Psoas muscle (tissue), 7 donors: ENCODE measurements at regions not wholly inside any gene's neighbourhood (a gene's known extent, or its start where the extent isn't known, plus 50 kb on each side); places are given as distances from the start of the nearest gene placed in this dataset.

ENCODE experiments used
- ATAC-seq, 4 donors: fragments of 200-7000 bp; cut with Tn5 transposase; one replicate each; pipeline ENCODE4 v1.9.1; 2020; ENCODE audit warnings: moderate library complexity in 3 of 4, mild to moderate bottlenecking in 2 of 4
- DNase-seq, 2 donors: peaks; one replicate each; pipeline ENCODE4 v3.0.0-alpha.2; 2020
- H3K27ac ChIP-seq: fragments of 200-600 bp; one replicate; pipeline ENCODE4 v1.8.0; 2022
- H3K27me3 ChIP-seq, 3 donors: fragments of 200-600 bp in 1 of 3; one replicate each; pipeline versions ENCODE4 v1.6.1 to v1.8.0; 2013 to 2022; ENCODE audit warnings: low read length in 2 of 3, mild to moderate bottlenecking in 2 of 3, moderate library complexity in 1 of 3; ENCODE audit not compliant: insufficient read depth in 3 of 3
- H3K36me3 ChIP-seq, 2 donors: fragments of 200-600 bp in 1 of 2; one replicate each; pipeline versions ENCODE4 v1.6.1 to v1.8.0; 2013 to 2022; ENCODE audit warnings: low read depth in 1 of 2, mild to moderate bottlenecking in 1 of 2, moderate library complexity in 1 of 2; ENCODE audit not compliant: insufficient read depth in 1 of 2
- H3K4me1 ChIP-seq: fragments of 200-600 bp; one replicate; pipeline ENCODE4 v1.8.0; 2022
- H3K4me3 ChIP-seq: fragments of 200-600 bp; one replicate; pipeline ENCODE4 v1.8.0; 2022; ENCODE audit warnings: mild to moderate bottlenecking
- H3K9me3 ChIP-seq: fragments of 200-600 bp; one replicate; pipeline ENCODE4 v1.8.0; 2022
- CTCF ChIP-seq: fragments of 200-600 bp; IDR thresholded peaks from one replicate; pipeline ENCODE4 v1.8.0; 2022; ENCODE audit warnings: antibody characterized with exemption
- WGBS, 3 donors: extraction: QIAGEN DNeasy Blood & Tissue Kit; methylation state at CpG; one replicate each; pipeline versions ENCODE4 v1.1.6 to v1.1.7; 2013; 5-methylcytosine and 5-hydroxymethylcytosine counted together
- intact Hi-C, 2 donors: fragments of 100-400 bp; cut with DNase I; formaldehyde crosslinking; loops; one replicate each; pipeline versions ENCODE4 v1.11.0 to v1.14.2; 2022
- donor health status: healthy with polysubstance abuse.
- donor health status: DM: no; HTN: no; CAD: no; lungs with moderate emphysema.
- donor health status: Bipolar disorder and iron deficiency.
- donor health status: healthy.
- donor health status: DM: yes; HTN: yes; CAD: no.
- donor health status: DM: no; HTN: no; CAD: no.
- donor health status: DM: yes; HTN: yes; CAD: no.

- Histone ChIP-seq H3K36me3 (no peaks in the 10 kb centered on the region), H3K4me3 (no peak overlapping the region), H3K9me3 (peaks cover 8% of the 10 kb centered on the region), H3K27ac (no peak overlapping the region), H3K4me1 (no peaks in the 10 kb centered on the region), H3K27me3 (no peaks in the 10 kb centered on the region)
- WGBS, 3 donors = 21 to 45% (median 28%) methylated on average over 1 of the region's 1 CpG
- intact Hi-C loops = no loop called here
- no peak for TF ChIP-seq CTCF
- no peak for ATAC-seq
- no peak for DNase-seq
Observed at GRCh38 chr16:82248677-82249076, 78.7 kb upstream of the MPHOSPH6 start.

DNA sequence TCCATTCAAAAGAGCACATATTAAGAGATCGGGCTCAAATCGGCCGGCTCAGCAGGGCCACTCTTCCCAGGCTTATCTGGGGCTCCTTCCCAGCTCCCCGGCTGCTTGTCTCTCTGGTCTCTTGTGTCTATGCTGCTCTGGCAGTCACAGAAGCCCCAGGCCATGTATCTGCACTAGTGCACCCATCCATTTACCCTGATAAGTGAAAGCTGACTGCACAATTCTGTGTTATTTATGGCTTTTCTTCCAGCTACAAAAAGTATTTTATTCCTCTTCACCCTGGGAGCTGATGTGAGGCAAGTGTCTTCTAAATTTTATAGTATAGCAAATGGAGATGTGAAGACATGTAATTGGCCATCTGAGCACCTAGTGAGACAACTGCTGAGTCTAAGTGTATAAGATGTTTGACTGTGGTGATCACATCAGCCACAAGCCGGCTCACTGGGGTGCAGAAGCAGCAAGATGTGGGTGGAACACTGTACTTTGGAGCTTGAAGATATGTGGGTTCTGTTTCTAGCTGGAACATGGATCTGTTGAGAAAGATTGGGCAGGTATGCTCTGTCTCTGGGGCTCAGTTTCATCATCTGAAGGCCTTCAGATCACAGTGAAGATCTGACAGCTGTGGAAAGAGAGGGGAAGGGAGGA lies 78.1 kb upstream of the MPHOSPH6 start:
- no peak for ATAC-seq
- no peaks in the 10 kb centered on the region for H3K36me3 ChIP-seq
- H3K4me3 ChIP-seq = no peak overlapping the region
- TF ChIP-seq CTCF = no peak
- no peak for DNase-seq
- H3K4me1 ChIP-seq = no peaks in the 10 kb centered on the region
- no peaks in the 10 kb centered on the region for H3K27me3 ChIP-seq
- H3K27ac ChIP-seq = no peak overlapping the region
- WGBS, 3 donors = 76 to 90% (median 80%) methylated on average over 5 of the region's 5 CpGs
- H3K9me3 ChIP-seq = peaks cover 9% of the 10 kb centered on the region
- intact Hi-C loops = no loop called here

- no peak overlapping the region for H3K4me3 ChIP-seq
- WGBS, 3 donors = 78 to 84% (median 80%) methylated on average over 9 of the region's 9 CpGs
- no peak overlapping the region for H3K27ac ChIP-seq
- no peak for ATAC-seq
- no peak for DNase-seq
- no peaks in the 10 kb centered on the region for H3K4me1 ChIP-seq
- H3K36me3 ChIP-seq = no peaks in the 10 kb centered on the region
- H3K27me3 ChIP-seq = peaks cover 0 to 7% (median 0%) of the 10 kb centered on the region in 3 donors
- peaks cover 9% of the 10 kb centered on the region for H3K9me3 ChIP-seq
- no peak for TF ChIP-seq CTCF
- intact Hi-C loops = no loop called here
Observed at GRCh38 chr16:82242201-82242600, 72.2 kb upstream of the MPHOSPH6 start.

- no peak overlapping the region for H3K27ac ChIP-seq
- no peak for DNase-seq
- ATAC-seq = no peak
- H3K36me3 ChIP-seq = no peaks in the 10 kb centered on the region
- no peaks in the 10 kb centered on the region for H3K4me1 ChIP-seq
- H3K4me3 ChIP-seq = no peak overlapping the region
- TF ChIP-seq CTCF = no peak
- H3K9me3 ChIP-seq = peaks cover 9% of the 10 kb centered on the region
- 79 to 80% (median 79%) methylated on average over 5 of the region's 5 CpGs for WGBS, 3 donors
- intact Hi-C loops = no loop called here
- H3K27me3 ChIP-seq = peaks cover 0 to 7% (median 0%) of the 10 kb centered on the region in 3 donors
Observed at GRCh38 chr16:82241469-82242052, 71.5 kb upstream of the MPHOSPH6 start.

GRCh38 chr16:82240111-82240510 lies 70.1 kb upstream of the MPHOSPH6 start:
- Histone ChIP-seq H3K4me3 (no peak overlapping the region), H3K9me3 (peaks cover 9% of the 10 kb centered on the region), H3K4me1 (no peaks in the 10 kb centered on the region), H3K36me3 (no peaks in the 10 kb centered on the region), H3K27me3 (peaks cover 0 to 7% (median 0%) of the 10 kb centered on the region in 3 donors), H3K27ac (no peak overlapping the region)
- DNase-seq (no peak), ATAC-seq (no peak)
- WGBS, 3 donors = 56 to 72% (median 69%) methylated on average over 2 of the region's 2 CpGs
- intact Hi-C loops = no loop called here
- TF ChIP-seq CTCF = no peak
